GM10266 (cell line): ENCODE measurements at regions not wholly inside any gene's neighbourhood (a gene's known extent, or its start where the extent isn't known, plus 50 kb on each side); places are given as distances from the start of the nearest gene placed in this dataset.
"Not testable (repeated sequence)": the region's sequence is repeated elsewhere in the genome, so short reads cannot be mapped to it uniquely, and the experiment has no call there.

Experiments
- DNase-seq: peaks from one replicate; pipeline ENCODE4 v3.0.0; 2012; ENCODE audit errors: extremely low spot score
- CTCF ChIP-seq: IDR thresholded peaks from 2 replicates; pipeline ENCODE4 v1.5.1; 2012; ENCODE audit warnings: mild to moderate bottlenecking, low read depth; ENCODE audit not compliant: control insufficient read depth, insufficient read depth; ENCODE audit errors: missing control alignments

GRCh38 chr12:73665193-73665592, 872.4 kb upstream of the ATXN7L3B start:
- no peak for DNase-seq
- TF ChIP-seq CTCF = no peak

- DNase-seq = not testable (repeated sequence)
Observed at GRCh38 chr12:73671550-73671949, 866.1 kb upstream of the ATXN7L3B start.

- DNase-seq = no peak
- no peak for TF ChIP-seq CTCF
Observed at GRCh38 chr12:73677520-73678291, 859.9 kb upstream of the ATXN7L3B start.

GRCh38 chr12:73678335-73678734, 859.3 kb upstream of the ATXN7L3B start:
- DNase-seq = no peak
- no peak for TF ChIP-seq CTCF

GRCh38 chr12:73699318-73699717, 838.3 kb upstream of the ATXN7L3B start:
- TF ChIP-seq CTCF = no peak
- no peak for DNase-seq

GRCh38 chr12:73714655-73715054, 823.0 kb upstream of the ATXN7L3B start:
- DNase-seq = no peak
- no peak for TF ChIP-seq CTCF

GRCh38 chr12:73716143-73716542, 821.5 kb upstream of the ATXN7L3B start:
- not testable (repeated sequence) for DNase-seq

- no peak for DNase-seq
- no peak for TF ChIP-seq CTCF
Observed at GRCh38 chr12:73719223-73719622, 818.4 kb upstream of the ATXN7L3B start.
